GM23338 (cell line): ENCODE measurements at regions not wholly inside any gene's neighbourhood (a gene's known extent, or its start where the extent isn't known, plus 50 kb on each side); places are given as distances from the start of the nearest gene placed in this dataset.

Source experiments
- ATAC-seq: fragments of 200-7000 bp; cut with Tn5 transposase; 3 replicates; pipeline ENCODE4 v1.9.1; 2020
- DNase-seq: peaks from one replicate; pipeline ENCODE4 v3.0.0-alpha.2; 2015; ENCODE audit warnings: low spot score
- H2AFZ ChIP-seq: fragments of 200-600 bp; sonication (generic); 2 replicates; pipeline ENCODE4 v1.8.0; 2016; ENCODE audit warnings: antibody characterized with exemption, mild to moderate bottlenecking, moderate library complexity
- H3F3A ChIP-seq: fragments of 200-600 bp; sonication (generic); replicated peaks from 2 replicates; pipeline ENCODE4 v1.8.0; 2017; ENCODE audit warnings: antibody characterized with exemption, mixed run types, low read depth
- H3K27ac ChIP-seq: fragments of 200-600 bp; sonication (generic); 2 replicates; pipeline ENCODE4 v1.6.1; 2016; ENCODE audit warnings: low read depth
- H3K27me3 ChIP-seq: fragments of 200-600 bp; sonication (generic); 2 replicates; pipeline ENCODE4 v1.8.0; 2016; ENCODE audit warnings: mild to moderate bottlenecking, mixed run types, moderate library complexity; ENCODE audit not compliant: insufficient read depth
- H3K36me3 ChIP-seq: fragments of 200-600 bp; sonication (generic); 2 replicates; pipeline ENCODE4 v1.8.0; 2016; ENCODE audit warnings: mild to moderate bottlenecking; ENCODE audit not compliant: insufficient read depth
- H3K4me1 ChIP-seq: fragments of 200-600 bp; sonication (generic); 2 replicates; pipeline ENCODE4 v1.8.0; 2016; ENCODE audit warnings: mild to moderate bottlenecking, moderate library complexity; ENCODE audit not compliant: insufficient read depth
- H3K4me2 ChIP-seq: fragments of 200-600 bp; sonication (generic); 2 replicates; pipeline ENCODE4 v1.7.1; 2017; ENCODE audit warnings: mixed run types
- H3K4me3 ChIP-seq: fragments of 200-600 bp; sonication (generic); 2 replicates; pipeline ENCODE4 v1.6.1; 2016; ENCODE audit warnings: mixed run types
- H3K79me2 ChIP-seq: fragments of 200-600 bp; sonication (generic); replicated peaks from 2 replicates; pipeline ENCODE4 v1.8.0; 2017; ENCODE audit warnings: mild to moderate bottlenecking; ENCODE audit not compliant: insufficient read depth
- H3K9me2 ChIP-seq: fragments of 200-600 bp; sonication (generic); 2 replicates; pipeline ENCODE4 v1.8.0; 2017; ENCODE audit not compliant: insufficient read depth
- H4K20me1 ChIP-seq: fragments of 200-600 bp; sonication (generic); replicated peaks from 2 replicates; pipeline ENCODE4 v1.8.0; 2017; ENCODE audit warnings: mild to moderate bottlenecking; ENCODE audit not compliant: insufficient read depth
- H3K27ac Mint-ChIP-seq: 2 replicates; pipeline ENCODE4 v1.8.0; 2020; ENCODE audit warnings: inconsistent platforms, mild to moderate bottlenecking, moderate library complexity, mixed read lengths
- H3K27me3 Mint-ChIP-seq: 3 replicates; pipeline ENCODE4 v1.8.0; 2022; ENCODE audit warnings: low read depth, mild to moderate bottlenecking, moderate library complexity, mixed read lengths, inconsistent platforms; ENCODE audit not compliant: insufficient read depth, poor library complexity
- H3K36me3 Mint-ChIP-seq: 3 replicates; pipeline ENCODE4 v1.8.0; 2021; ENCODE audit warnings: low read depth, mild to moderate bottlenecking, inconsistent platforms, moderate library complexity, mixed read lengths
- H3K4me1 Mint-ChIP-seq: 3 replicates; pipeline ENCODE4 v1.8.0; 2020; ENCODE audit warnings: mild to moderate bottlenecking, inconsistent platforms, mixed read lengths
- H3K4me3 Mint-ChIP-seq: 3 replicates; pipeline ENCODE4 v1.8.0; 2021; ENCODE audit warnings: moderate library complexity, mild to moderate bottlenecking, inconsistent platforms, mixed read lengths
- H3K9me3 Mint-ChIP-seq: 3 replicates; pipeline ENCODE4 v1.8.0; 2020; ENCODE audit warnings: moderate library complexity, mild to moderate bottlenecking, inconsistent platforms, mixed read lengths
- CTCF ChIP-seq, 2 experiments: fragments of 200-600 bp in 1 of 2; sonication (generic) in 1 of 2; conservative IDR thresholded peaks; 2 replicates each; pipeline versions ENCODE4 v1.5.1 to v1.6.1; 2016 to 2017; ENCODE audit warnings: antibody characterized with exemption in 2 of 2, low read depth in 2 of 2, mild to moderate bottlenecking in 2 of 2, moderate library complexity in 1 of 2
- ETS1 ChIP-seq: IDR thresholded peaks from 2 replicates; pipeline ENCODE4 v1.6.1; 2016; ENCODE audit warnings: antibody characterized with exemption
- EZH2 ChIP-seq: fragments of 200-600 bp; sonication (generic); IDR thresholded peaks from one replicate; pipeline ENCODE4 v1.8.0; 2017; ENCODE audit warnings: antibody characterized with exemption, mild to moderate bottlenecking, low read depth; ENCODE audit not compliant: unreplicated experiment
- JUNB ChIP-seq: IDR thresholded peaks from one replicate; pipeline ENCODE4 v1.6.1; 2016; ENCODE audit warnings: antibody characterized with exemption; ENCODE audit not compliant: unreplicated experiment
- NANOG ChIP-seq: IDR thresholded peaks from 2 replicates; pipeline ENCODE4 v1.6.1; 2016; ENCODE audit warnings: antibody characterized with exemption, borderline replicate concordance
- POLR2AphosphoS5 ChIP-seq: IDR thresholded peaks from 2 replicates; pipeline ENCODE4 v1.6.1; 2016; ENCODE audit warnings: antibody characterized with exemption, low read depth
- REST ChIP-seq: IDR thresholded peaks from one replicate; pipeline ENCODE4 v1.6.1; 2018; ENCODE audit warnings: antibody characterized with exemption; ENCODE audit not compliant: unreplicated experiment
- STAT1 ChIP-seq: IDR thresholded peaks from one replicate; pipeline ENCODE4 v1.6.1; 2016; ENCODE audit warnings: antibody characterized with exemption; ENCODE audit not compliant: unreplicated experiment
- ZNF114 ChIP-seq: fragments of 250-450 bp; sonication (Bioruptor Pico); IDR thresholded peaks from 2 replicates; pipeline ENCODE4 v1.5.0; 2020; ENCODE audit warnings: mild to moderate bottlenecking, moderate library complexity
- ZNF331 ChIP-seq: fragments of 250-450 bp; sonication (Bioruptor Pico); IDR thresholded peaks from 2 replicates; pipeline ENCODE4 v1.5.0; 2020; ENCODE audit warnings: low read depth, mild to moderate bottlenecking, moderate library complexity
- ZNF462 ChIP-seq: fragments of 250-450 bp; sonication (Bioruptor Pico); IDR thresholded peaks from 2 replicates; pipeline ENCODE4 v1.5.0; 2020; ENCODE audit warnings: mild to moderate bottlenecking, moderate library complexity

GRCh38 chr17:77470330-77470786 lies 329.6 kb downstream of the SEC14L1 start:
- Histone ChIP-seq H3F3A (peaks cover 32% of the 10 kb centered on the region), H3K79me2 (peaks cover 76% of the 10 kb centered on the region), H3K4me2 (peak overlapping the region; percentile 50), H3K9me2 (peaks cover 9% of the 10 kb centered on the region), H4K20me1 (no peaks in the 10 kb centered on the region; the same call in 1 of the 2 replicates), H3K4me1 (peaks cover 82% of the 10 kb centered on the region), H2AFZ (no peak overlapping the region), H3K36me3 (no peaks in the 10 kb centered on the region; the same call in 1 of the 2 replicates), H3K27me3 (no peaks in the 10 kb centered on the region), H3K4me3 (no peak overlapping the region), H3K27ac (peak overlapping the region; percentile 96; the same call in 1 of the 2 replicates)
- Mint-ChIP-seq H3K4me3 (peak overlapping the region; percentile 5; the same call in 1 of the 3 replicates), H3K9me3 (no peaks in the 10 kb centered on the region), H3K27ac (no peak overlapping the region), H3K36me3 (peaks cover 40% of the 10 kb centered on the region), H3K4me1 (peaks cover 94% of the 10 kb centered on the region), H3K27me3 (peaks cover 38% of the 10 kb centered on the region)
- TF ChIP-seq ZNF114 (CRISPR knock-in tag) (no peak), ETS1 (no peak), JUNB (no peak), ZNF462 (no peak), REST (no peak), NANOG (no peak), STAT1 (no peak), EZH2 (no peak), ZNF331 (CRISPR knock-in tag) (no peak), POLR2AphosphoS5 (no peak), CTCF (conservative IDR thresholded peaks at IDR 0.05; ENCODE audit: low read depth in 2 of 2) (no peak)
- ATAC-seq (no peak), DNase-seq (no peak)
